Endometrium (tissue), 2 donors: ENCODE measurements at regions not wholly inside any gene's neighbourhood (a gene's known extent, or its start where the extent isn't known, plus 50 kb on each side); places are given as distances from the start of the nearest gene placed in this dataset.
"Not testable (repeated sequence)": the region's sequence is repeated elsewhere in the genome, so short reads cannot be mapped to it uniquely, and the experiment has no call there.

Experiments
- FAIRE-seq: peaks from 2 replicates; lab custom pipeline; 2012; peaks lifted over from hg19 to GRCh38; lab: Jason Lieb, UNC
- donor health status: control.
- donor health status: control.

- FAIRE-seq, result no peak
Observed at GRCh38 chr6:137709424-137710236, 157.4 kb upstream of the TNFAIP3 start.

GRCh38 chr6:137711972-137712371 lies 155.1 kb upstream of the TNFAIP3 start:
- FAIRE-seq, result no peak

- no peak for FAIRE-seq
Observed at GRCh38 chr6:137712587-137712986, 154.5 kb upstream of the TNFAIP3 start.

- no peak for FAIRE-seq
Observed at GRCh38 chr6:137715589-137716045, 151.4 kb upstream of the TNFAIP3 start.

GRCh38 chr6:137717074-137718073 lies 149.7 kb upstream of the TNFAIP3 start:
- no peak for FAIRE-seq

- FAIRE-seq, result not testable (repeated sequence)
Observed at GRCh38 chr6:137718903-137719302, 148.2 kb upstream of the TNFAIP3 start.

GRCh38 chr6:137722749-137723272 lies 144.2 kb upstream of the TNFAIP3 start:
- FAIRE-seq, result no peak

GRCh38 chr6:137723273-137724017 lies 143.6 kb upstream of the TNFAIP3 start:
- no peak for FAIRE-seq

GRCh38 chr6:137724018-137724403 lies 143.0 kb upstream of the TNFAIP3 start:
- no peak for FAIRE-seq

- no peak for FAIRE-seq
Observed at GRCh38 chr6:137724495-137725211, 142.4 kb upstream of the TNFAIP3 start.

GRCh38 chr6:137725949-137726348 lies 141.1 kb upstream of the TNFAIP3 start:
- FAIRE-seq, result no peak

GRCh38 chr6:137726582-137726981 lies 140.5 kb upstream of the TNFAIP3 start:
- FAIRE-seq, result no peak

- FAIRE-seq, result no peak
Observed at GRCh38 chr6:137727216-137727765, 139.8 kb upstream of the TNFAIP3 start.

- FAIRE-seq, result no peak
Observed at GRCh38 chr6:137728386-137729349, 138.4 kb upstream of the TNFAIP3 start.

GRCh38 chr6:137729866-137730629 lies 137.0 kb upstream of the TNFAIP3 start:
- no peak for FAIRE-seq

GRCh38 chr6:137731600-137731959 lies 135.5 kb upstream of the TNFAIP3 start:
- FAIRE-seq, result no peak

GRCh38 chr6:137731960-137732616 lies 135.0 kb upstream of the TNFAIP3 start:
- no peak for FAIRE-seq

- no peak for FAIRE-seq
Observed at GRCh38 chr6:137733372-137733771, 133.7 kb upstream of the TNFAIP3 start.
